ENCODE measurements at regions not wholly inside any gene's neighbourhood (a gene's known extent, or its start where the extent isn't known, plus 50 kb on each side); places are given as distances from the start of the nearest gene placed in this dataset.
A peak's percentile ranks its signal among the peaks of the same experiment; 100 is the strongest.
"Not testable (repeated sequence)": the region's sequence is repeated elsewhere in the genome, so short reads cannot be mapped to it uniquely, and the experiment has no call there.

DNA sequence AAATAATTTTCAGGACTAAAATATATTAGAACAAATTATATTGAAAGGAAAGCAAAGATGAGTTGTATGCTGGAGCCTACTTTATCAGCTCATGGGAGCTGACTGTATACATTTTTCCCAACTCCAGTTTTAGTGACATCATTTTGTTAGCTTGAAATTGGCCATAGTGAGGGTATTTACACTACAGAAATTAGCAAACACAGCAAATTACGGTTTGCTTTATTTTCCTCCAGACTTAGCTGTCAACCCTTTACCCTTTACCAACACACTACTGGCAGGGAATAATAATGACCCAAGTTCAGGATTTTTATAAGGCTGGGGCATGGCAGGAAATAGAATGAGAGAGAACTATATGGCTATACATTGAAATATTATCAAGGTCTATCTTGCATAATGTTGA is 120.3 kb upstream of the PRSS1 start:
- DNase-seq (ENCODE audit: extremely low spot score) = no peak
- POLR2A ChIA-PET = no interaction called here
- TF ChIP-seq, protein P1, sequence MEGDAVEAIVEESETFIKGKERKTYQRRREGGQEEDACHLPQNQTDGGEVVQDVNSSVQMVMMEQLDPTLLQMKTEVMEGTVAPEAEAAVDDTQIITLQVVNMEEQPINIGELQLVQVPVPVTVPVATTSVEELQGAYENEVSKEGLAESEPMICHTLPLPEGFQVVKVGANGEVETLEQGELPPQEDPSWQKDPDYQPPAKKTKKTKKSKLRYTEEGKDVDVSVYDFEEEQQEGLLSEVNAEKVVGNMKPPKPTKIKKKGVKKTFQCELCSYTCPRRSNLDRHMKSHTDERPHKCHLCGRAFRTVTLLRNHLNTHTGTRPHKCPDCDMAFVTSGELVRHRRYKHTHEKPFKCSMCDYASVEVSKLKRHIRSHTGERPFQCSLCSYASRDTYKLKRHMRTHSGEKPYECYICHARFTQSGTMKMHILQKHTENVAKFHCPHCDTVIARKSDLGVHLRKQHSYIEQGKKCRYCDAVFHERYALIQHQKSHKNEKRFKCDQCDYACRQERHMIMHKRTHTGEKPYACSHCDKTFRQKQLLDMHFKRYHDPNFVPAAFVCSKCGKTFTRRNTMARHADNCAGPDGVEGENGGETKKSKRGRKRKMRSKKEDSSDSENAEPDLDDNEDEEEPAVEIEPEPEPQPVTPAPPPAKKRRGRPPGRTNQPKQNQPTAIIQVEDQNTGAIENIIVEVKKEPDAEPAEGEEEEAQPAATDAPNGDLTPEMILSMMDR (IDR thresholded peaks at IDR 0.05; ENCODE audit: control extremely low read depth, extremely low read depth, low read depth, missing control alignments) = no peak
- CTCF ChIA-PET = interaction anchor here (0.8 to 11.1 kb wide), 7 partner anchors 8 to 586 kb away, joined by 3 to 214 read pairs (median 4); no protein-coding TSS in a partner anchor

DNA sequence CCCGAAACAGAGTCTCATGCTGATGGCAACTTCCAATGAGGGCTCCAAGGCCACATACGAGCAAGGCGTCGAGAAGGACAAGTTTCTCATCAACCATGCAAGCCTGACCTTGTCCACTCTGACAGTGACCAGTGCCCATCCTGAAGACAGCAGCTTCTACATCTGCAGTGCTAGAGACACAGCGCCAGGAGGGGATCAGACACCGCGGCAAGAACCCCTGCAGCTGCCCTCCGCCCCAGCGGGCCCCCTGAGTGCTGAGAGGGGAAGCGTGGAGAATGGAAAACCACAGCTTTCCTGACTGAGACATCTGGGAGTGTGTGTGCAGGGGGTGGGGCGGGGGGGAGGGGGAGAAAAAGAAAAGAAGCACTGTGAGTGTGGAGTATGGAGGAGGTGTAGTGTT is 122.0 kb upstream of the PRSS1 start:
- DNase-seq (ENCODE audit: extremely low spot score); POLR2A ChIA-PET: not testable (repeated sequence)
- CTCF ChIA-PET = interaction anchor here (0.8 to 4.2 kb wide), 17 partner anchors 9 to 588 kb away, joined by 3 to 42 read pairs (median 8); no protein-coding TSS in a partner anchor

DNA sequence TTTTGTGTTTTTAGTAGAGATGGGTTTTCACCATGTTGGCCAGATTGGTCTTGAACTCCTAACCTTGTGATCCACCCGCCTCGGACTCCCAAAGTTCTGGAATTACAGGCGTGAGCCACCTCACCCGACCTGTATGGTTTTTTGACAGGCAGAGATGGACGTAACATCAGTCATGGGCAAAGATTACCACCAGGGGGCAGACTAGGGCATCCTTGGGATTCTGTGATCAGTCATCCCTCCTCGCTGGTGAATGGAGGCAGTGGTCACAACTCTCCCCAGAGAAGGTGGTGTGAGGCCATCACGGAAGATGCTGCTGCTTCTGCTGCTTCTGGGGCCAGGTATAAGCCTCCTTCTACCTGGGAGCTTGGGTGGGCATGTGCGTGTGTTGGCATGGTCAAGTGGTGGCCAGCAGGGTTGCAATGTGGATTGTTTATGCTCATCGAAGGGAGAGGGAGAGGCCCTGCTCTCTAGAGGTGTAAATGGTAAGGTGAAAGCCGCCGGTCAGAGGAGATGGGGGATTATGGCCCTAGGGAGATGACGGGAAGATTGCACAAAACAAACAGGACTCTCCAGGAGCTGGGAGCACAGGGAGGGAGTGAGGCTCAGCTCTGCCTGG is 122.7 kb upstream of the PRSS1 start:
- ChIA-PET CTCF (interaction anchor here (0.8 to 4.2 kb wide), 24 partner anchors 8 to 589 kb away, joined by 3 to 42 read pairs (median 6); no protein-coding TSS in a partner anchor), POLR2A (no interaction called here)

DNA sequence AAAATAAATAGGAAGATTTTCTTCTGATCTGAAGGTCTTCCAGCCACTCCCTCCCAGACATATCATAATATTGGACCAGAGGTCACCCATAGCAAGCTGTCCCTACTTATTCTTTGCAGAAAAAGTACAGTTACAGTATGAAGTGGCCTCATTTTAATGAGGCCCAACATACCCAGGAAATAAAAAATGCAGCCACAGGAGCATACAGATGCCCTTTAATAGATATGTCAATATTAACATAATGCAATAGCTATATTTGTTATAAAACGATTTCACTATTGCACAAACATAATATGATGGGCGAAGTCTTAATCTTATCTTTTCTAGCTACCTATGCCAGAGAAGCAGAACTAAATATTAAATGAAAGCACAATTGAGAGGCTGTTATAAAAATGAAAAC is 124.1 kb upstream of the PRSS1 start:
- POLR2A ChIA-PET; DNase-seq (ENCODE audit: extremely low spot score): not testable (repeated sequence)
- CTCF ChIA-PET = interaction anchor here (1.0 to 4.2 kb wide), 20 partner anchors 9 to 377 kb away, joined by 3 to 42 read pairs (median 7); no protein-coding TSS in a partner anchor

More for the DNA sequence above, 122.7 kb upstream of the PRSS1 start:
- TF ChIP-seq, protein P1 (IDR thresholded peaks at IDR 0.05; ENCODE audit: control extremely low read depth, extremely low read depth, low read depth, missing control alignments) = peak; percentile 61
- peak; percentile 49 for DNase-seq (ENCODE audit: extremely low spot score)

DNA sequence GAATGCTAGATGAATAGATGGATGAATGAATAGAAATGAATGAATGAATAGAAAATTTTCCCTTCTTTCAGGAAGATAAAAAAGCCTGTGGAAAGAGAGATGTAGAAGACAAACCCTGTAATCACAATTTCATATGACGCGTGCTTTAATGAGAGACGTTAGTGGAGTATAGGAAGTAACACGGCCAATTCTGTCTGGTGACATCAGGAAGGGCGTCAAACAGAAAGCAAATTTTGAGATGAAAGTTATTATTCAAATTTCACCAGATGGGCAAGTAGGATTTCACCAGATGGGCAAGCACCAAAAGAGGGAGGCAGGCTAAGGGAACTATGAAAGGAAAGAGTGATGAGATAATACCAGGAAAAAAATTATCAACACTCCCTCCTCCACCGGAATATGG is 128.9 kb upstream of the PRSS1 start:
- TF ChIP-seq, protein P1 (IDR thresholded peaks at IDR 0.05; ENCODE audit: control extremely low read depth, extremely low read depth, low read depth, missing control alignments) = no peak
- no peak for DNase-seq (ENCODE audit: extremely low spot score)
- ChIA-PET CTCF (no interaction called here), POLR2A (no interaction called here)

DNA sequence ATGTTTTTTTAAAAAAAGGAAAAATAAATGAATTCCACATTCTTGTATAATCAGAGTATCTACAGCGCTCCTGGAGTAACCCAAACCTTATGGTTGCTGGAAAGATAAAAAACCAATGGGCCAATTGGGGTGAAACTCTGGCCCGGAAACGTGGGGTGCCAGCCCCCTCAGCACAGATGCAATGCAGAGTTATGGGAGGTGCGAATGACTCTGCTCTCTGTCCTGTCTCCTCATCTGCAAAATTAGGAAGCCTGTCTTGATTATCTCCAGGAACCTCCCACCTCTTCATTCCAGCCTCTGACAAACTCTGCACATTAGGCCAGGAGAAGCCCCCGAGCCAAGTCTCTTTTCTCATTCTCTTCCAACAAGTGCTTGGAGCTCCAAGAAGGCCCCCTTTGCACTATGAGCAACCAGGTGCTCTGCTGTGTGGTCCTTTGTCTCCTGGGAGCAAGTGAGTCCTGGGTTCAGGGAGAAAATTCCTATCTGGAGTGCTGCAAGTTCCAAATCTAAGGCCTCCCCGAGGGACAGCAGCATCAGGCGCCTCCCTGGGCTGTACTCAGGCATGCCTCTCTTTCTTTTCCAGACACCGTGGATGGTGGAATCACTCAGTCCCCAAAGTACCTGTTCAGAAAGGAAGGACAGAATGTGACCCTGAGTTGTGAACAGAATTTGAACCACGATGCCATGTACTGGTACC is 130.5 kb upstream of the PRSS1 start:
- ChIA-PET POLR2A (no interaction called here), CTCF (interaction anchor here (0.6 to 1.7 kb wide), 4 partner anchors 15 to 192 kb away, joined by 3 to 5 read pairs (median 3); no protein-coding TSS in a partner anchor)
- DNase-seq (ENCODE audit: extremely low spot score) = no peak
- TF ChIP-seq, protein P1 (IDR thresholded peaks at IDR 0.05; ENCODE audit: control extremely low read depth, extremely low read depth, low read depth, missing control alignments) = no peak

DNA sequence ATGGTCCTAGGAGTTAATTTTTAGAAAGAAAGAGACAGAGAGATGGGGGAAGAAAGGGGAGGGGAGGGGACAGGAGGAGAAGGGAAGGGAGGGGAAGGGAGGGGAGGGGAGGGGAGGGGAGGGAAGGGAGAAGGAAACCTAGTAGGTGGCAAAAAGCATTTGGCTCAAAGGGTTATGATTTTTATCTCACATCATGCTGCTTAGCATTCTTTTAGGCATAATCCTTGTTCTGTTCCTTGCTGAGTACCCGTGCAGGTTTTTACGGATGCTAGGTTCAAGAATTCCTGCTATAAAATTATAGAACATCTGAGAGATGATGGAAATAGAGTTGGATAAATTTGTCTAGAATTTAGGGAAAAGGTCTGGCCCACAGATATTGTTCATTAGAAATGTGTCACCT is 132.4 kb upstream of the PRSS1 start:
- ChIA-PET POLR2A (no interaction called here), CTCF (interaction anchor here (0.9 to 1.4 kb wide), 3 partner anchors 13 to 598 kb away, joined by 3 to 4 read pairs (median 3); no protein-coding TSS in a partner anchor)
- TF ChIP-seq, protein P1 (IDR thresholded peaks at IDR 0.05; ENCODE audit: control extremely low read depth, extremely low read depth, low read depth, missing control alignments) = no peak
- DNase-seq (ENCODE audit: extremely low spot score) = no peak
